LHCN-M2 (cell line): ENCODE measurements at regions not wholly inside any gene's neighbourhood (a gene's known extent, or its start where the extent isn't known, plus 50 kb on each side); places are given as distances from the start of the nearest gene placed in this dataset.
"Not testable (repeated sequence)": the region's sequence is repeated elsewhere in the genome, so short reads cannot be mapped to it uniquely, and the experiment has no call there.

Experiments used
- DNase-seq: peaks from one replicate; pipeline ENCODE4 v3.0.0-alpha.2; 2012; ENCODE audit warnings: low read depth

DNA sequence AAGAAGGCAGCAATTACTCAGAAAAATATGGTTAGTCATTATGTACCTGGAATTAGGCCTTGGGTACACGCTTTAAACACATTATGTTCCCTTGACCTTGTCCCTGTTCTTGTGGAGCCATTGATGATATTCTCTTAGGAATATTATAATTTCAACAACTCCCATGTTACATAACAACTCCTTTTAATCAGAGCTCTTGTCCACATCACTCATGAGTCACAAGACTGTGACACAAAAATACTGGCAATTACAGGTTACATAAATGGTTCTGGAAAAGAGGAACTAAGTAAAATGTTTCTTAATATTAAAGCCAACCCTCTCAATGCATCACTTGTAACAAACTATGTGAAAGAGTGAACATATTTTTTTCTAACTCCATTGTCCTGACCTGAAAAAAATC, 143.8 kb upstream of the PCLO start:
- DNase-seq: peak; percentile 3

DNA sequence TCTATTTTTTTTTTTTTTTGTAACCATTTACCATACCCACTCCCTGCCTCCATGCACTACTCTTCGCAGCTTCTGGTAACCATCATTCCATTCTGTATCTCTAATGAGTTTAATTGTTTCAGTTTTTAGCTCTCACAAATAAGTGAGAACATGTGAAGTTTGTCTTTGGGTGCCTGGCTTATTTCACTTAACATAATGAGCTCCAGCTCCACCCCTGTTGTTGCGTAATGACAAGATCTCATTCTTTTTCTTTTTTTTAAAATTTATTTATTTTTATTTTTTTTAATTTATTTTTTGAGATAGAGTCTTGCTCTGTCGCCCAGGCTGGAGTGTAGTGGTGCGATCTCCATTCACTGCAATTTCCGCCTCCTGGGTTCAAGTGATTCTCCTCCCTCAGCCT, 142.3 kb upstream of the PCLO start:
- DNase-seq: no peak

DNA sequence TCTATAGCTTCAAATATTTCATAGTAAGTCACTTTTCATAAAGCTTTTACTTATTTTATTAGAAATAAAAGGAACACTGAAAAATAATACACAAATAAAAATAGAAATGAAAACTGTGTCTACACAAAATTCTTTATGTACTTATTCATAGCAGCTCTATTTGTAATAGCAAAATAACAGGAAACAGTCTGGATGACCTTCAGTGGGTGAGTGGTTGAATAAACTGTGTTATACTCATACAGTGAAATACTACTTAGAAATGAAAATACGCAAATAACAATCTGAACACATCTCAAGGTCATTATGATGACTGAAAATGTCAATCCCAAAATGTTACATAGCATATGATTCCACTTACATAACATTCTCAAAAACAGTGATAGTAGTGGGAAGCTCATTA, 138.7 kb upstream of the PCLO start:
- DNase-seq: peak; percentile 24

DNA sequence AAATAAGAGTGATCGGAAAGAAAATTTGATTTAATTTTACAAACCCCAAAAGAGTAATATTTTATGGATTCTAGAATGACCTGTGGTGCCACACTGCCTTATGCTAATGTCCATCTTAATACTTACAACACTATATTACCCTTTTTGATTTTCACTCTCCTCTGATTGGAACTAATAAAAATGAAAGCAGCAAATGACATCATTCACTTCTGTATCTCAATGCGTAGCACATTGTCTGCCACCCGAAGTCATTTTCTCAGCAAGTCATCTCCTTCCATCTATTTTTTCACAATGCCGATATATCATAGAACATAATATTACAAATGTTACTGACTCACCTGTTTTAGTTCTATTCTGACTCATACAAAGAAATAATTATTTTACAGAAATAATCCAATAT, 127.5 kb upstream of the PCLO start:
- DNase-seq: no peak

DNA sequence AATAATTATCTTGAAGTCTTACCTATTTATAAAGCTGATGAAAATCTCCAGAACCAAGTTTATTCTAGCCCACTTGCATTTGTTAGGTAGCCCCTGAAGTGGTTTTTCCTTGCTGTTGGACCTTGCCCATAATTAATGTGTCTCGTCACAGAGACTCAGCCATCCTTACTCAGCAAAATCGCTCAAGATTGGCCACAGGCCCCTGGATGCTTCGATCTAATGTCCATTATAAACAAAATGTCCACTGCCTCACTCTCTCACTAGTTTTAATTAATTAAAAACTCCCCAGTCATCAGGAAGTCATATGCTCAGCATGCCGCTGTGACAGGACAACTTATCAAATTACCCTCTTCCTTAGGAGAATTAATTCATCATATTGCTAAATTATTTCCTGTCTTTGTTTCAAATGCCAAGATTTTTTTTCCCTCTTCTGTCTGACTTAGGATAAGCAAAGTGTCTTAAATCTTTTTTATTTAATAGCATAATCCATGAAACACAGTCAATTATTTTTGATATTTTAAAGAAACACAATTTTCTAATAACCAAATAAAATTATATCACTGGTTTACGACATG, 126.8 kb upstream of the PCLO start:
- no peak for DNase-seq

DNA sequence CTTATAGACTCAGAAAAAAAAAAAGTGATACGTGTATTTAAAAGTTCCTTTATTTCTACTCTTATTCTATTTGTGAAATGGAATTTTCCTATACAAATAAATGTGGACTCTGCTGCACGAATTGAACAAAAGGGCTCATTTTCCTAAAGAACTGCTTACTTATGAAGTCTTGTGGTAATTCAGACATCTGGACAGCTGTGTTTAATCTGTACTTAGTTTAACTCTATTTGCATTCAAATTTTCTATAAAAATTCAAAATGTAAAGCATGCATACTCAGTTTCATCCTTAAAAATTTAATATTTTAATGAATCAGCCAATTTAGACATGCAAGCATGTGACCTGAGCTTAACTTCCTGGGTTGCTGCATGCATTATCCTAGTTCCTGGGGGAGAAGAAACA, 118.0 kb upstream of the PCLO start:
- DNase-seq: no peak

DNA sequence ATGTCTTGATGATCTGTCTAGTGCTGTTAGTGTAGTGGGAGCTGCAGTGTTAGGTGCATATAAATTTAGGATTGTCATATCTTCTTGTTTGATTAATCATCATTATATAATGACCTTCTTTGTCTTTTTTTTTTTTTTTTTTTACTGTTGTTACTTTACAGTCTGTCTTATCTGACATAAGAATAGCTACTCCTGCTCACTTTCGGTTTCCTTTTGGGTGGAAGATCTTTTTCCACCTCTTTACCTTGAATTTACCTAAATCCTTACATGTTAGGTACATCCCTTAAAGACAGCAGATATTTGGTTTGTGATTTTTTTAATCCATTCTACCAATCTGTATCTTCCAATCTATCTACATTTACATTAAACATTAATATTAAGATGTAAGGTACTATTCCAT, 113.6 kb upstream of the PCLO start:
- DNase-seq: no peak

DNA sequence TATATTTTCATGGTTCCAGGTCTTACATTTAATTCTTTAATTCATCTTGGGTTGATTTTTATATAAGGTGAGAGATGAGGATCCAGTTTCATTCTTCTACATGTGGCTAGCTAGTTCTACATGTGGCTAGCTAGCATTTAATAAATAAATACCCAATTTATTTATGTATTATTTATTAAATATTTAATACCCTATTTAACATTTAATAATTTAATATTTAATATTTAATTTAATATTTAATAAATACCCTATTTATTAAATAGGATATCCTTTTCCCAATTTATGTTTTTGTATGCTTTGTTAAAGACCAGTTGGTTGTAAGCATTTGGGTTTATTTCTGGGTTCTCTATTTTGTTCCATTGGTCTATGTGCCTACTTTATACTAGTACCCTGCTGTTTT, 111.0 kb upstream of the PCLO start:
- DNase-seq: no peak

DNA sequence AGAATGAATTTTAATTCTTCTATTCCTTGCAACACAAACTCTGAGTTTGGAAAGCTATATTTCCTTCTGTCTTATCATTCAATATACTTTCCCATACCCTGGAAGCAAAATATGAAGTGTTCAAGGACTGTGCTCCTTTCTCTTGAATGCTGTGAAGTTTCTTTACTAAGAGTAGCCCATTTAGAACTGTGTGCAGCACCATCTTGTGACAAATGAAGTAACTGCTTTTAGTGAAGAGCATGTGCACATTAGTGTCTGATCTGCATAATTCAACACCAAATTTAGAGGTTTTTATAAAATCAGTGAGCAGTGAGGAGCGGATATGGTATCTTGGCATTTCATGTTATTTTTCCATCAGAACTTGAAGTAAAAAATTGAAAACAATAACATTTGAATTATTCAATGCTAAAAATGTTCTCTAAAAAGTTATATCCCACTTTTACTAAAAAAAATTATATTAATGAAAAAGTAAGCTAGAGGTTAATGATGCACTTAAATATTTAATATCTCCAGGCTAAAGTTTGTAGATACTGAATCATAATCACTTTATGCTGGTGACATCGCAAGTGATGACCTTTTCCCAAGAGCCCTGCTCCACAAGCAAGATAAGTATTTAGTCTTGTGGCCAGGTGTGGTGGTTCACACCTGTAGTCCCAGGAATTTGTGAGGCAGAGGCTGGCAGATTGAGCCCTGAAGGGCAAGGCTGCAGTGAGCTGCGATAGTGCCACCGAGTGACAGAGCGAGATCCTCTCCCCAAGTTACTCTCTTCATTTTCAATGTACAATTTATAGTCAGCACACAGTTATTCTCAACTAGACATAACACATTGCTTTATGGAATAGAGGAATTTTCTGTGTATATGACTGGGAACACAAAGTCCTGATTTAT, 108.8 kb upstream of the PCLO start:
- DNase-seq: peak; percentile 35

DNA sequence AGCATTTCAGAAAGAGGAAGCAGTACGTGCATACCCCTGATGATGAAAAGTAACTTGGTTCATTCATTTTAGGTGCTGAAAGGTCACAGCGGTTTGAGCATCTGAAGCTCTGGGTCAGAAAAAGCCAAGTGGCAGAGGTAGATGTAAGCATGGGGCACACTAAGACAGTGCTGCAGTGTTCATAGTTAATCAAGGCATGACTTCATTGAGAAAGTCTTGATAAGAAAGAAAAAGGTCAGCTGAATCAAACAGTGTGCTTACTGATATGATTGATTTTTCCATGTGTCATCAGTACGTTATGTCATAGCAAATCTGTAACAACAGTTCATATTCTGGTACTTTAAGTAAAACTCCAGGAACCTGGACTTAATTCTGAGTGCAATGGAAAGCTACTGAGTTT, 107.7 kb upstream of the PCLO start:
- DNase-seq: no peak

DNA sequence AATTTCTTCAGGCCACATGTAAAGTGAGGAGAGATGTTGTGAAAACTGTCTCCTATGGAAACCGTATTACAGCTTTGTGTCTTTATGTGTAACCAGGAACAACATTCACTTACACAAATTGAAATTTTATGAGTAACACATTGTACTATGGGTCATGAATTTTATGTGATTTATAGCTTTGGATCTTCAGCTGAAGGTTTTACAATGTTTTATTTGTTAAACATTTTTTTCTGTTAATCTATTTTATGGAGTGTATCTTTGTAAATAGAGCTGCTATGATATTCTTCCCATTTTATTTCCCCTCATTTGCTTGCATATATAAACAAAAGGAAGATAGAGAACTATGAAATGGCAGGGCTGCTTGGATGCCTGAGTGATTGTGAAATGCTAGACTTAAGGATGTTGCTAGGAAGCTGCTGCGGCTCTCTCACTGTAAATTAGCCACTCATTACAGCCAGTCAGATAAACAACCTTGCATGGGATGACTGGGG, 104.5 kb upstream of the PCLO start:
- peak; percentile 2 for DNase-seq

DNA sequence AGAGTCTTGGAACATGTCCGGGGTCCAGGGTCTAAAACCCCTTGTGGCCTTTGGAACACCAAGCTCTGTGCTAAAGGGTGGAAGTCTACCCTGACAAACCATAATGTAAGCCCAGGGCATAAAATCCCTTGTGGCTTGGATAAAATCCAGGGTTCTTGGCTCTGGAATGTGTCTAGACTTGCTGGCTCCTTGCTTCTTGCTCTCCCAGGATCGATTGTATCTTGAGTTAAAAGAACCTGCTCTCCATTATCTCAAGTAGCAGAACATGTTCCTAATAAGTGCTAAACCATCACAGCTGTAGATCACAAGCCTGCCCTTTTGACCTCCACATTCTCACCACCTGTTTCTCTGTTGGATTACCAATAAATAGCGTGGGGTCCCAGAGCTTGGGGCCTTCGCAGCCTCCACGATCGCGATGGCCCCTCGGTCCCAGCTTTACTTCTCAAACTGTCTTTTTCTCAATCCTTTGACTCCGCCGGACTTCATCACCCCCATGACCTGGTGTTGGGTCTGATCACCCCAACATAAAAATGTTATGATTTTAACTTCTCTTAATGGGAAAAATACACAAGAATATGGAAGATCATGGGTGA, 100.9 kb upstream of the PCLO start:
- peak; percentile 11 for DNase-seq

DNA sequence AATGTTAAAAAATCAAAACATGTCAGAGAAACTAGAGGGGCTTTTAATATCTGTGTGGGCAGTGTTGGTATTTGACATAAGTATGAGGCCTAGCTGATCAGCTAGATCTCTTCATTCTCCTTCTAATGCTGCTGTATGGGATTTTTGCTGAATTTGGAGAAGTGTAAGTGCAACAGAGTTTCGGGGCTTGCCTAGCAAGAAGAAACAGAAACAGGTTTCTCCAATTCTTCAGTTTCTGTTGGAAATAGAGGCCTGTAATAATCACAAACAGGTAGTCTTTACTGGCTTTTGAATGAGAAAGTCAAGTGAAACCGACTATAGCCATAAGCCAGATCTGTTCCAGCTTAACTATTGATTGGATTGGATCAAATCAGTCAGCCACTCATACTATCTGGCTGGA, 96.4 kb upstream of the PCLO start:
- no peak for DNase-seq

DNA sequence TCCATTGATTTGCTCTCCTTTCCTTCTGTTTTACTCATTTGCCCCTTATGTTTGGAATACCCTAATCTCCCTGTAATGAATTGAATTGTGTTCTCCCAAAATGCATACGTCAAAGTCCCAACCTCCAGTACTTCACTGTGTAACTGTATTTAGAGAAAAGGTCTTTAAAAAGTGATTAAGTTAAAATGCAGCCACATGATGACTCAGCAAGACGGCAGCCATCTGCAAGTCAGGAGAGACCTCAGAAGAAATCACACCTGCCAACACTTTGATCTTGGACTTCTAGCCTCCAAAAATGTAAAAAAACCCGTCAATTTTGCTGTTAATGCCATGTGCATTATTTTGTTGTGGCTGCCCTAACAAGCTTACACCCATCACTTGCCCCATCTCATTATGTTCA, 85.3 kb upstream of the PCLO start:
- no peak for DNase-seq

DNA sequence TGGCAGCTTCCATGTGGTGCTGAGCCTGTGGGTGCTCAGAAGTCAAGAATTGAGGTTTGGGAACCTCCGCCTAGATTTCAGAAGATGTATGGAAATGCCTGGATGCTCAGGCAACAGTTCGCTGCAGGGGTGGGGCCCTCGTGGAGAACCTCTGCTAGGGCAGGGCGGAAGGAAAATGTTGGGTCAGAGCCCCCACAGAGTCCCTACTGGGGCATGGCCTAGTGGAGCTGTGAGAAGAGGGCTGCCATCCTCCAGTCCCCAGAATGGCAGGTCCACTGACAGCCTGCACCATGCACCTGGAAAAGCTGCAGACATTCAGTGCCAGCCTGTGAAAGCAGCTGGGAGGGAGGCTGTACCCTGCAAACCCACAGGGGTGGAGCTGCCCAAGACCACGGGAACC, 56.5 kb upstream of the PCLO start:
- DNase-seq: not testable (repeated sequence)

DNA sequence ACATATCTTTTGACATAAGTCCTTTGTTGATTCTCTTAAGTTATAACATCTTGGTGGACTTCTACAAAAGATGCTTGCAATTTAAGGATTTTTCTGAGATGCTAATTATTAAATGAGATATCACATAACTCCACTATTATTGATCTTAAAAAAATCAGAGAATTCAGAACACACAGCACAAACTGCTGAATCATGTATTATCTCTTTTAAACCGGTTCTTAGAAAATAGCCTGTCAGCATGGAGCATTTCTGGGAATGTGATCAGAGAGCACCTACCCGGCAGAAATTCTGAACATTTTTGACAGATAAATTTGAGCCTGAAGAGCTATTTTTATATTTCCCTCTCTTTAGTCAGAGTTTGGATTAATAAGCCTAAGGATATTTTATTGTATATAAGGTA, 50.2 kb upstream of the PCLO start:
- no peak for DNase-seq
